ENCODE measurements at regions not wholly inside any gene's neighbourhood (a gene's known extent, or its start where the extent isn't known, plus 50 kb on each side); places are given as distances from the start of the nearest gene placed in this dataset.

GRCh38 chr6:166729658-166730057 lies 102.6 kb upstream of the RPS6KA2 start:
- no peak for TF ChIP-seq GATA2 (IDR thresholded peaks at IDR 0.05; ENCODE audit: low read depth, low read length)
- TF ChIP-seq GATA3 (IDR thresholded peaks at IDR 0.05; ENCODE audit: low read depth, low read length), result no peak

- no peak for TF ChIP-seq GATA3 (IDR thresholded peaks at IDR 0.05; ENCODE audit: low read depth, low read length)
- no peak for TF ChIP-seq GATA2 (IDR thresholded peaks at IDR 0.05; ENCODE audit: low read depth, low read length)
Observed at GRCh38 chr6:166728884-166729530, 102.0 kb upstream of the RPS6KA2 start.

- TF ChIP-seq GATA2 (IDR thresholded peaks at IDR 0.05; ENCODE audit: low read depth, low read length) (peak; percentile 49; the same call in 1 of the 2 replicates), GATA3 (IDR thresholded peaks at IDR 0.05; ENCODE audit: low read depth, low read length) (no peak)
Observed at GRCh38 chr6:166726201-166726600, 99.2 kb upstream of the RPS6KA2 start.

- TF ChIP-seq GATA3 (IDR thresholded peaks at IDR 0.05; ENCODE audit: low read depth, low read length) (no peak), GATA2 (IDR thresholded peaks at IDR 0.05; ENCODE audit: low read depth, low read length) (no peak)
Observed at GRCh38 chr6:166725571-166725970, 98.5 kb upstream of the RPS6KA2 start.

- TF ChIP-seq GATA2 (IDR thresholded peaks at IDR 0.05; ENCODE audit: low read depth, low read length) (no peak), GATA3 (IDR thresholded peaks at IDR 0.05; ENCODE audit: low read depth, low read length) (no peak)
Observed at GRCh38 chr6:166724576-166724975, 97.5 kb upstream of the RPS6KA2 start.

- TF ChIP-seq GATA3 (IDR thresholded peaks at IDR 0.05; ENCODE audit: low read depth, low read length) (no peak), GATA2 (IDR thresholded peaks at IDR 0.05; ENCODE audit: low read depth, low read length) (no peak)
Observed at GRCh38 chr6:166722785-166723184, 95.7 kb upstream of the RPS6KA2 start.

GRCh38 chr6:166721576-166721975 lies 94.5 kb upstream of the RPS6KA2 start:
- TF ChIP-seq GATA2 (IDR thresholded peaks at IDR 0.05; ENCODE audit: low read depth, low read length) (no peak), GATA3 (IDR thresholded peaks at IDR 0.05; ENCODE audit: low read depth, low read length) (no peak)

- TF ChIP-seq GATA3 (IDR thresholded peaks at IDR 0.05; ENCODE audit: low read depth, low read length), result no peak
Observed at GRCh38 chr6:166720856-166721255, 93.8 kb upstream of the RPS6KA2 start.

- TF ChIP-seq GATA3 (IDR thresholded peaks at IDR 0.05; ENCODE audit: low read depth, low read length), result no peak
- TF ChIP-seq GATA2 (IDR thresholded peaks at IDR 0.05; ENCODE audit: low read depth, low read length), result no peak
Observed at GRCh38 chr6:166719019-166719418, 92.0 kb upstream of the RPS6KA2 start.

GRCh38 chr6:166718516-166718915 lies 91.5 kb upstream of the RPS6KA2 start:
- TF ChIP-seq GATA2 (IDR thresholded peaks at IDR 0.05; ENCODE audit: low read depth, low read length), result no peak
- TF ChIP-seq GATA3 (IDR thresholded peaks at IDR 0.05; ENCODE audit: low read depth, low read length), result no peak

GRCh38 chr6:166716910-166717617 lies 90.0 kb upstream of the RPS6KA2 start:
- TF ChIP-seq GATA3 (IDR thresholded peaks at IDR 0.05; ENCODE audit: low read depth, low read length), result no peak
- no peak for TF ChIP-seq GATA2 (IDR thresholded peaks at IDR 0.05; ENCODE audit: low read depth, low read length)

- TF ChIP-seq GATA3 (IDR thresholded peaks at IDR 0.05; ENCODE audit: low read depth, low read length) (no peak), GATA2 (IDR thresholded peaks at IDR 0.05; ENCODE audit: low read depth, low read length) (no peak)
Observed at GRCh38 chr6:166715992-166716391, 88.9 kb upstream of the RPS6KA2 start.

GRCh38 chr6:166715065-166715464 lies 88.0 kb upstream of the RPS6KA2 start:
- TF ChIP-seq GATA2 (IDR thresholded peaks at IDR 0.05; ENCODE audit: low read depth, low read length) (no peak), GATA3 (IDR thresholded peaks at IDR 0.05; ENCODE audit: low read depth, low read length) (no peak)

- no peak for TF ChIP-seq GATA2 (IDR thresholded peaks at IDR 0.05; ENCODE audit: low read depth, low read length)
- no peak for TF ChIP-seq GATA3 (IDR thresholded peaks at IDR 0.05; ENCODE audit: low read depth, low read length)
Observed at GRCh38 chr6:166714581-166714980, 87.5 kb upstream of the RPS6KA2 start.

GRCh38 chr6:166714187-166714510 lies 87.1 kb upstream of the RPS6KA2 start:
- TF ChIP-seq GATA3 (IDR thresholded peaks at IDR 0.05; ENCODE audit: low read depth, low read length), result no peak
